DMS153 treated with DMSO at 0.1 percent for 48 hours (cell line): ENCODE measurements at regions not wholly inside any gene's neighbourhood (a gene's known extent, or its start where the extent isn't known, plus 50 kb on each side); places are given as distances from the start of the nearest gene placed in this dataset.

Source experiments
- DNase-seq: peaks from one replicate; lab custom pipeline; 2025; ENCODE audit not compliant: unreplicated experiment; lab: John Stamatoyannopoulos, UW

DNA sequence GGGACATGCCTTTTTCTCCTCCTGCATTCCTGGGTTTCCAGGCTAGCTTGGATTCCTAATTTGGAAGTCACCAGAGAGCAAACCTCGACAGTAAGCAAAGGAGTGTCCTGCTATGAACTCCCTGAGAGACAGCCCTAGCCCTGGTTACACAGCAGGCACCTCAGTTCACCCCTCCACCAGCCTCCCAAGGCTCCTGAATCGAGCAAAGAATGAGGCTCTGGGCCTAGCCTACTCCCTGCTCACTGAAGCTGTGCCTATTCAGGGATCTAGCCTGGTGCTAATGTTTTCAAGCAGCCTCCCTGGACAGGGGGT is 66.7 kb upstream of the RMDN2 start:
- DNase-seq, result no peak

DNA sequence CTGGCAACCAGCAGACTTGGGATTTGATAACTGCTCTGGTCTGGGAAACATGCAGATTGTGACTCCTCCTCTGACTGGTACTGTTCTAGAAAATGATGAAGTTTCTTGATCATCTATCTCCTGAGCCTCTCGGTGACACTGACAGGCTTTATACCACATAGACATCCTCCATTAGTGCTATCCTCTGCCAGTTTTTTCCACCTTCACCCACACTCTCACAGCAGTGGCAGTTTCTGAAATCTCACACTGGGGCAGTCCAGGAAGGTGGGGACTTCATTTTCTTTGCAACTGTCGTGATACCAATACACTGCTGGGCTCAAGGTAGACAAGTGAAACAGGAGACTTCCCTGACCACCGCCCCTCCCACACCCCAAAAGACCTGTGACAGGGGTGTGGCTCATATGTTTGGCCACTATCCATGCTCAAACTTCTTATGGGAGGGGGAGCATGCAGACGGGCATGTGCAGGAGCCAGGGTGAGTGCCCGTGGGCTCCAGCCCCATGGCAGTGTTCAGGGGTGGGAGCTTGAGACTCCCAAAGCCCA is 66.3 kb upstream of the RMDN2 start:
- no peak for DNase-seq

DNA sequence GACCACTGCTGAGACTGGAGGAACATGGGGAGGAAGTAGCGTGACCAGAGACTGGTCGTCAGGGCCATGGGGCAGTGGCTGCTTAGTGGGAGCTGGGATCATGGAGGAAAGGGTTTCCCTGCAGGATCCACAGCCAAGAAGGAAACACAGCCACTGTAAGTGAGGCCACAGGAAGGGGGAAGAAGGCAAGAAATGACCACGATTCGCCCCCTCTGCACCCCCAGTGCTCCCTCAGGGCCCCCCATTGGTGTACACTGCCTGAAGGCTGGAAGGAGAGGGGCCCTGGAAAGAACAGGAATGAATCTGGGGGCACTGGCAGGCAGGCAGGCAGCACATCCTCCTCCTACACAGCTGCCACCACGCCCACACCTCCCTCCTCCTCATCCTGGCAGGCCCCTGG is 62.5 kb upstream of the RMDN2 start:
- no peak for DNase-seq

DNA sequence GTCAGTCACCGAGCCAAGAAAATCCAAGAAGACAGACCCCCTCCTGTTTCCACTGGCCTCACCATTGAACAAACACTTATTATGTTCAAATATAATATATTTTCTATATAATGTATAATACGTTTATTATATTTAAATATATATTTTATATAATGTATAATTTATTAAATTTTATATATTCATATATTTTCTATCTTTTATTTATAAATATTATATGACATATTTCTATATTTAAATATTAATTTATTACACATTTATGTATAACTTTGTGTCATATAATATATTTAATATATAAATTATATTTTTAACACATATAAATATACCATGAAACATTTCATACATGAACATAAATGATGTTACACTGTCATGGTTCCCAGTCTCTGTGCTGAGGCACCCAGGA is 60.9 kb upstream of the RMDN2 start:
- DNase-seq, result no peak

DNA sequence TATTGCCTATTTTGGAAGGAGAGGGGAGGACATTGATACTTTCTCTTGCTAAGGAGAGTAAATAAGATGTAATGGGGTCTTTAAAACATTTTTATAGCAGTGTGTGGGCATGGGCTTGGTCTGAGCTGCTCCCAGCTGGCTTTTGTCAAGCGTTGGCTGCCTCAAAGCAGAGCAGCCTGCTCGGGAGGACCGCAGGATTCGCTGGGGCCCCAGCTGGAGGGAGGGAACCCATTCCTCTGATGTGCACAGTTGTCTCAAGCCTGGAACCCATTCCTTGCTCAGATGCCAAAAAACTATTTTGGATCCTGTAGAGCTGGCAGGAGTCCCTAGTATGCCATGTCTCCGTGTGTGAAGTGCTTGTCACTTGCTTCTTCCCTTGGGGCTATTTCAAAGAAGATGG is 59.4 kb upstream of the RMDN2 start:
- DNase-seq, result no peak

DNA sequence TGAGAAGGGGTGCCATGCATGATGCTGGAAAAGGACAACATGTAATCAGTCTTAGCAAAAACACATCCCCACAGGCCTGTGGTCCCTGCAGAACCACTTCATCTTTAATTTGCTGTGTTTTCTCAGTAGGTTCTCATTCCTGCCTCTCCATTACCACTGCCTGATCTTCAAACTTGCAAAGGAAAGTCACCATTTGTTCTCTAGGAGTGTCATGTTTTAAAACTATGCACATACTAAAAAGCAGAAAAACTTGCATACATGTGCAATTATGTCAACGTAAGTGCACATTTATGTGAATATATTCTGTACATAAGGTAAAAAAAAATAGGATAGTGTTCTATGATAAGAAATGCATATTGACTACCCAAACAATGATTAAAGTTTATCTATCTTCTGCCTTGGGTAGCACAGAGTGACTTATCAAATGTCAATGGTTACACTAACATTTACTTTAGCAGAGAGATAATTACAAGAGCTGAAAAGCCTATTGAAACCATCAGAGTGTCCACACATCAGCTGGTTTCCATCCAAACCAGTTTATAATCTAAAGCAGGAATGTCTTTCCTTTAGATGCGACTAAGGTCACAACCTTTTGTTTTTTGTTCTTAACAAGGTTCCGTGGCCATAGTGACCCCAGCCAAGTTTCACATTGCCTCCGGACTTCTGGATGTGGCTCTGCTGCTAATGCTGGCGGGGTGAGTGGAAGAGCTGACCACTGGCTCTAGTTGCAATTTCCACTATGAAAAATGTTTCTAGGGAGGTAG is 58.7 kb upstream of the RMDN2 start:
- no peak for DNase-seq

DNA sequence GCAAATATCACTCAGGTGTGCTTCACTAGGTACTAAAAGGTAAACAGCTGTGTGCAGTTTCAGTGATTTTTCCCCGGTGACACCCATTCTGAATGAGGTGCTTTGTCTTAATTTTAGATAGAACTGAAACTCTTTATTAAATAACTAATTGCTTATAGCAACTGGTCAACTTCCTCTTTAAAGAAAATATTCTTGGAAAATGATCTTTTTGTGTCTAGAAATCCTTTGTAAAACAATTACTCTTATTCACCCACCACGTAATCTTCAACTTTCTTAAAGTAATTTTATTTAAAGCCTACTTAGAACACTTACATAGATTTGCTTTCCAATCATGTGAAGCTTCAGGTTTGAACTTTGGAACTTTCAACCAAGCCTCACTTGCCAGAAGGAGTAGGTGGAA is 57.9 kb upstream of the RMDN2 start:
- DNase-seq, result no peak

DNA sequence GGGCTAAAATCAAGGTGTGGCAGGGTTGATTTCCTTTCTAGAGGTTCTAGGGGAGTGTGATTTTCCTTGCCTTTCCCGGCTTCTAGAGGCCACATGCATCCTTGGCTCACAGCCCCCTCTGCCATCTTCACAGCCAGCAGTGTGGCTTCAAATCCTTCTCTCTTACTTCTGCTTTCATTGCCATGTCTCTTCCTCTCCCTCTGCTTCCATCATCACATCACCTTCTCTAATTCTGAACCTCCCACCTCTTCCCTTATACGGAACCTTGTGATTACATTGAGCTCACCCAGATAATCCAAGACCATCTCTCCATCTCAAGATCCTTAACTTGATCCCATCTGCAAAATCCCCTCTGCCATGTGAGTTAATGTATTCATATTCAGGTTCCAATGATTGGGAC is 56.2 kb upstream of the RMDN2 start:
- no peak for DNase-seq

DNA sequence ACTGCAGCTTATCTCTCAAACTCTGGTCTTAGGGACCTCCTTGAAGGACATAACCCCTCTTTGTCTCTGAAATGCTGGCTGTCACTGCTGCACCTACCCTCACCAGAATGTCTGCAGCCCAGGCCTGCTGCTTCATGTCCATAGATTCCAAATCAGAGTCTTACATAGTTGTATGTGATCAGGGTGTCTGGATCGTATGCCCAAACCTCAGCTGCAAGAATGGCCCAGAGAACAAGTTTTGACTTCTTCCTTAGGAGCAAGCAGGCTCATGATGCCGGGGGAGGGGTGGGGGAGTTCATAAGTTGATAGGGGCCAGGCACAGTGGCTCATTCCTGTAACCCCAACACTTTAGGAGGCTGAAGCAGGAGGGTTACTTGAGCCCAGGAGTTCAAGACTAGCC is 55.8 kb upstream of the RMDN2 start:
- DNase-seq, result no peak

DNA sequence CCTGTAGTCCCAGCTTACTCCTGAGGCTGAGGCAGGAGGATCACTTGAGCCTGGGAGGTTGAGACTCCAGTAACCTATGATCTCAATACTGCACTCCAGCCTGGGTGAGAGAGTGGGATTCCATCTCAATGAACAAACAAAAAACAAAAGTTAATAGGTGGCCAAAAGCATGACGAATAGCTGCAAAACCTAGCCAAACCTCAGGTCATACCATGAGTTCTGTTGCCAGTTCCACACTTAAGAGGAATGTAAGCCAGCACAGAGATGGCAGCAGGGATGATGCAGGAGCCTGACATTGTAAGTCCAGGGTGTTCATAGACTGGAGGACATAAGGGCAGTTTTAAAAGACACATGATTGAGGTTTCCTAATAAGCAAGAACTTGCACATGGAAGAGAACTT is 55.3 kb upstream of the RMDN2 start:
- no peak for DNase-seq

DNA sequence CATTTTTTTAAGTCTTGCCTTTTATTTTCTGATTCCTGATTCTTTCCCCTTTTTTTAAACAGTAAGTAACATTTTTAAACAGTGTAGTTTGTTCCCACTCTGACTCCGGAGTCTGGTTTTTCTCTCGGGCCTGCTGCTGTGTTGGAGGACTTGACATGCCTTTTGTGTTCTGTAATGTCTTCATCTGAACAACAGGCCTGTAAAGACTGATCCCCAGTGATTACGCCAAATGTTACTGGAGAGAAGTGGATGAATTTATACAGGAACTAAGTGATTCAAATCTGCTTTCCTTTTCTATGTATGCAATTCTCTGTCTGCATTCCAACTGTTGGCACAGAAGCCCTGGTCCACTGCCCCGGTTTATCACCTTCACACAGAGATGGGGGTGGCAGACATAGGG is 54.3 kb upstream of the RMDN2 start:
- no peak for DNase-seq

DNA sequence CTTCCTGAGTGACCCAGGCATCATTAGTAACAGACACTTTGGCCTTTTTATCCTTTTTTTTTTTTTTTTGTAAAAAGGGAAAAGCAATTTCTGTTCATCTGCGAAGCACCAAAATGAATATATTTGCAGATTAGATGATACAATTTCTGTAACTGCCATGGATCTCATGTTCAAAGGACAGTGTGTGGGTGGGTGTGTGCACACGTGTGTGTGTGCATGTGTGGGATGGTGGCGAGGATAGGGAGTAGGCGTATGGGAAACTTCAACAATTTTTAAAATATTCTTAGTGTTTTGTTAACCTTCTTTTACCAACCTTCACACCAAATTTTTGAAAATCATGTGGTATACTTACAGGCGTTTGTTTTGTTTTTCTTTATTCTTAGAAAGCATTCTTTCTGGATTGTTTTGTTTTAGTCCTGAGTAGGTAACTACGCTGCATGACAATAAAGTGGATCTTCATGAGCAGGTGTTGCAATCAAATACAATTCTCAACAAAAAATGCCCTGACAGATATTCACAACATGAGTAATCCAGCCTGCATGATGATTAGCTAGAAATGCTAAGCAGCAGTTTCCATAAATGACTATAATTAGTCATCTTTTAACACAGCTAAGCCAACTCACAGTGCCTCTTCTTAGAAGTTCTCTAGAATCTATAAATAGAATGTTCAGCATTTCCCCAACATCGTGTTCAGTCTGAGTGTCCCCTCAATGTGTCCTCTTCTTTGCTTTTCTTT is 53.5 kb upstream of the RMDN2 start:
- DNase-seq, result no peak

DNA sequence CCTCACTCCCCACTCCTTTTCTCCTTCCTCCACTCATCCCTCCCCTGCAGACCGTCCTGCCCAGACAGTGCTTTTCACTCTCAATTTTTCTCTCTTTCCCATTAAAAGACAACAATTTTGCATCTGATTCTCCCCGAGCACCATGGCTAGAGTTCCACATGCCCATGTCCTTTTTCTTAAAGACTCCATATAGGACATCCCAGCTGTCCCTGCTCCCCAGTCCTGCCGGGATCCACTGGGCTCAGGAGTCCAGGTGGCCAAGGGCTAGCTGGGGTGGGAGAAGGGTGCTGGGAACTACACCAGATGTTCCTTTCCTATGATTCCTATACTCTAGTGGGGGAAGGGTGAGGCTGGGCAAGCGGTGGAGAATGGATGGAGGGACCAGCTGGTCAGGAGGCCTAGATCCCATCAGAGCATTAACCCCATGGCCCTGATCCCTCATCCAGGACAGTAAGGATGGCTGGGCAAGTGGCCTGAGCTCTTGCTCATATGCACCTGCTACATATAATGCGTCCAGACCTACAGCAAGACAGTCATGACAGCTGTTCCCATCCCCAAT is 52.8 kb upstream of the RMDN2 start:
- no peak for DNase-seq

DNA sequence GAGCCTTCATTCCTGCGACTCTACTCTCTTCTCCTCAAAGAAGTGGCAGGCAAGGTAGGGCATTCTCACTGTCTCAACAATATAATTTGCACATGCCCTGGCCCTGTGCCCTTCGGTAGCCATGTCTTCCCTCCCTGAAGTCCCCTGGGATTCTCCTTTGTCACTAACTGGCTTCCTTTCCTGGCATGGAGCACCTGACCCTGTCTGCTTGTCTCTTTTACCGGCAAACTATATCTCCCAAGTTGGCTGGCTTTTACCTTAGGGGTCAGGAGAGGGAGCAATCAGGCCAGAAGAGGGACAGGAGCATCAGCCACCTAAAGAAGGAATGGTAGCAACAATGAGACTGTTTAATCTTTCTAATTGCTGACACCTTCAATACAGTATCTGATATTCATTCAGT is 51.9 kb upstream of the RMDN2 start:
- DNase-seq, result peak; percentile 70

DNA sequence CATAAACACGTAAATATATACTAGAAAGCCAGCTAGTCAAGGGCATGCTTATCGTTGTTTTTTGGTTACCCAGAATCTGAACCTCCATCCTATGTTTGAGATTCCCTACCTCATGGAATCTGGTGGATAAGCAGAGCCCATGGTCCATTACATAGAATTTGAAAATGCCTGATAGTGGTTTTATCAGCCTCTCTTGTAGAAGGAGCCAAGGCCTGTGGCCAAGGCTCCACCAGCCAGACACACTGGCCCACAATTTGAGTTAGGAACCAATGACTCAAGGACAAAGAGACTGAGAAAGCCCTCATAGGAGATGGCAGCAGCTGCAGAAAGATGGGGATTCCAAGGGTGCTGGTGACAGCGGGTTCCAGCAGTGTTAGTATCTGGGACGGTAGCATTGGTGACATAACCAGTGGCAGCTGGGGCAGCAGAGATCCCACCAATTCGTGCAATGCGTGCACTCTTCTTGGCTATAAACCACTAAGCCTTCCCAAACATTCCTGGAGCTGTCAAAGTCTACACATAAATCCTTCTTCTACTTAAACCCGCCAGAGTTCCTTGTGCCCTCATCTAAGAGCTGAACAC is 51.2 kb upstream of the RMDN2 start:
- no peak for DNase-seq

DNA sequence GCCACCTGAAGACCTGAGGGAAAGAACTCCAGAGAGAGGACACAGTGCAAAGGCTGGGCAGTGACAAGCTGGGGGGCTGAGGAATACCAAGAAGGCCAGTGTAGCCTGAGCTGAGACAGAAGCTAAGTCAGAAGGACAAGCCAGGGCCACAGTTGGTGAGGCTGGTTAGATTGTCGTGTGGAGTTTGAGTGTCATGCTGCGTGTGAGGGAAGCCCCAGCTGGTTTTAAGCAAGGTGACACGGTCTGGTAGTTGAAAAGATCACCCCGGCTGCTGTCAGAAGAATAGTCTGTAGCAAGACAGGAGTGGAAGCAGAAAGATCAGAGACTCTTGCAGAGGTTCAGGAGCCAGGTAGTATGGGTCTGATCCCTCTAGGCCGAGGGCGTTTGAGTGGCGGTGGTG is 50.6 kb upstream of the RMDN2 start:
- no peak for DNase-seq
